Vagina (tissue), 2 donors: ENCODE measurements at regions not wholly inside any gene's neighbourhood (a gene's known extent, or its start where the extent isn't known, plus 50 kb on each side); places are given as distances from the start of the nearest gene placed in this dataset.

ENCODE experiments used
- POLR2AphosphoS5 ChIP-seq, 2 donors: sonication (generic); formaldehyde crosslinking; IDR thresholded peaks; one replicate each; pipeline ENCODE4 v1.9.0; 2017; ENCODE audit warnings: antibody characterized with exemption in 2 of 2, mild to moderate bottlenecking in 2 of 2, low read depth in 1 of 2; ENCODE audit not compliant: insufficient read depth in 1 of 2
- TF ChIP-seq, protein P1 (sequence below), 3 experiments: fragments of 450-650 bp in 2 of 3; fragments of 200-600 bp in 1 of 3; sonication (generic) in 1 of 3; IDR thresholded peaks; one replicate each; pipeline ENCODE4 v1.5.1; 2017 to 2019; ENCODE audit warnings: antibody characterized with exemption in 3 of 3, mild to moderate bottlenecking in 2 of 3, moderate library complexity in 2 of 3

DNA sequence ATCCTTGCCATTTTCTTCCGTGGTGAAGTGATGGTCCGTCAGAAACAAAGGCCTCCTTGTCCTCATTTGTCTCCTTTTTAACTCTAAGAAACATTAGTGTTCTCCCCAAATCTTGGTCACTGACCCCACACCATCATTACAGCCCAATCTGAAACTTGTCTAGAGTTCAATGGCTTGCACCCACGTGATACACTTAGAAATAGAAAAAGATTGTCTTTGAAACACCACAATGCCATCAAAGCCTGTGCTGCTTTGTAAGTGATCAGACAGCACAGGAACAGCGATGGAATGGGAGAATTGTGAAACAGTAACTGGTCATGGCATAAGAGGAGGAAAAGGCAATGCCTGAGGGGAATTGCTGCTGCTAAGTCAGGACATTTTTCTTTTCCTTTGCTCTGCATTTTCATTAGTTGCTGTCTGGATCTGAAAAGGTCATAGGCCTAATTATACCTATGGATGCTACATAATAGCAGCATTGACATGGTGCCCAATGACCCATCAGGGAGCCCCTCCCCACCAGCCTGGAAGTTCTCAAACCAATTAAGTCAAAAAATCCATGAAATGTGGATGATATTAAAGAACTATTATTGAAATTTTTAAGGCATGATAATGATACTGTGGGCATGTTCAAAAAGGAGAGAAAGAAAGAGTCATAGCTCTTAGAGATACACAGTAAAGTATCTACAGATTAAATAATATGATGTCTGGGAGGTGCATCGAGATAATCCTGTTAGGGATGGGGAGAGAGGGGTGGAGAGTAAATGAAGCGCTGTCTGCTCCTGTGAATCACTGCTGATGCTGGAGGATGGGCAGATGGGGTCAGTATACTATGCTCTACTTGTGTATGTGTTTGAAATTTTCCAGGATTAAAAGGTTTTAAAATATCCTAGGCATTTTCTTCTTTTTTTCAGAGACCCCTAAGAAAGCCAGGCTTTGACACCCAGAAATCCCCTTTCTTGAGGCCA is 83.6 kb downstream of the ENC1 start:
- TF ChIP-seq, protein P1, sequence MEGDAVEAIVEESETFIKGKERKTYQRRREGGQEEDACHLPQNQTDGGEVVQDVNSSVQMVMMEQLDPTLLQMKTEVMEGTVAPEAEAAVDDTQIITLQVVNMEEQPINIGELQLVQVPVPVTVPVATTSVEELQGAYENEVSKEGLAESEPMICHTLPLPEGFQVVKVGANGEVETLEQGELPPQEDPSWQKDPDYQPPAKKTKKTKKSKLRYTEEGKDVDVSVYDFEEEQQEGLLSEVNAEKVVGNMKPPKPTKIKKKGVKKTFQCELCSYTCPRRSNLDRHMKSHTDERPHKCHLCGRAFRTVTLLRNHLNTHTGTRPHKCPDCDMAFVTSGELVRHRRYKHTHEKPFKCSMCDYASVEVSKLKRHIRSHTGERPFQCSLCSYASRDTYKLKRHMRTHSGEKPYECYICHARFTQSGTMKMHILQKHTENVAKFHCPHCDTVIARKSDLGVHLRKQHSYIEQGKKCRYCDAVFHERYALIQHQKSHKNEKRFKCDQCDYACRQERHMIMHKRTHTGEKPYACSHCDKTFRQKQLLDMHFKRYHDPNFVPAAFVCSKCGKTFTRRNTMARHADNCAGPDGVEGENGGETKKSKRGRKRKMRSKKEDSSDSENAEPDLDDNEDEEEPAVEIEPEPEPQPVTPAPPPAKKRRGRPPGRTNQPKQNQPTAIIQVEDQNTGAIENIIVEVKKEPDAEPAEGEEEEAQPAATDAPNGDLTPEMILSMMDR (IDR thresholded peaks at IDR 0.05), result no peak
- TF ChIP-seq POLR2AphosphoS5 (IDR thresholded peaks at IDR 0.05; ENCODE audit: insufficient read depth in 1 of 2, low read depth in 1 of 2), result no peak
